ENCODE measurements at regions not wholly inside any gene's neighbourhood (a gene's known extent, or its start where the extent isn't known, plus 50 kb on each side); places are given as distances from the start of the nearest gene placed in this dataset.

- no peak for TF ChIP-seq TCF4 (CRISPR knock-in tag; IDR thresholded peaks at IDR 0.05; ENCODE audit: borderline replicate concordance)
- no peak for TF ChIP-seq ESRRG (CRISPR knock-in tag; IDR thresholded peaks at IDR 0.05)
- TF ChIP-seq PPARA (CRISPR knock-in tag; IDR thresholded peaks at IDR 0.05; ENCODE audit: borderline replicate concordance), result no peak
- no peak for TF ChIP-seq TOX (CRISPR knock-in tag; IDR thresholded peaks at IDR 0.05; ENCODE audit: borderline replicate concordance)
- no peak for ATAC-seq
Observed at GRCh38 chr1:232517204-232517603, 112.7 kb downstream of the SIPA1L2 start.

- TF ChIP-seq CSDC2 (CRISPR knock-in tag; IDR thresholded peaks at IDR 0.05) (no peak), SNAI2 (CRISPR knock-in tag; IDR thresholded peaks at IDR 0.05) (no peak), RARB (CRISPR knock-in tag; IDR thresholded peaks at IDR 0.05) (no peak), OSR1 (CRISPR knock-in tag; IDR thresholded peaks at IDR 0.05) (no peak), PPARA (CRISPR knock-in tag; IDR thresholded peaks at IDR 0.05; ENCODE audit: borderline replicate concordance) (no peak), TOX (CRISPR knock-in tag; IDR thresholded peaks at IDR 0.05; ENCODE audit: borderline replicate concordance) (no peak), PATZ1 (CRISPR knock-in tag; IDR thresholded peaks at IDR 0.05; ENCODE audit: borderline replicate concordance) (no peak), ESRRG (CRISPR knock-in tag; IDR thresholded peaks at IDR 0.05) (no peak), TCF4 (CRISPR knock-in tag; IDR thresholded peaks at IDR 0.05; ENCODE audit: borderline replicate concordance) (no peak), ZNF8 (CRISPR knock-in tag; IDR thresholded peaks at IDR 0.05) (no peak), POU6F1 (CRISPR knock-in tag; IDR thresholded peaks at IDR 0.05; ENCODE audit: borderline replicate concordance, low read depth) (no peak), ARNTL (CRISPR knock-in tag; IDR thresholded peaks at IDR 0.05; ENCODE audit: borderline replicate concordance, low read depth) (no peak), ZFP3 (CRISPR knock-in tag; IDR thresholded peaks at IDR 0.05) (no peak)
- no peak for ATAC-seq
Observed at GRCh38 chr1:232515706-232516105, 114.2 kb downstream of the SIPA1L2 start.

GRCh38 chr1:232512712-232513111 lies 117.2 kb downstream of the SIPA1L2 start:
- TF ChIP-seq ZNF565 (CRISPR knock-in tag; conservative IDR thresholded peaks at IDR 0.05; ENCODE audit: low read depth) (no peak), BACH2 (CRISPR knock-in tag; IDR thresholded peaks at IDR 0.05; ENCODE audit: borderline replicate concordance) (no peak), OSR1 (CRISPR knock-in tag; IDR thresholded peaks at IDR 0.05) (no peak), ISL1 (CRISPR knock-in tag; IDR thresholded peaks at IDR 0.05) (no peak), TCF4 (CRISPR knock-in tag; IDR thresholded peaks at IDR 0.05; ENCODE audit: borderline replicate concordance) (no peak), TOX (CRISPR knock-in tag; IDR thresholded peaks at IDR 0.05; ENCODE audit: borderline replicate concordance) (no peak), ZNF8 (CRISPR knock-in tag; IDR thresholded peaks at IDR 0.05) (no peak), ESRRG (CRISPR knock-in tag; IDR thresholded peaks at IDR 0.05) (no peak), ARNTL (CRISPR knock-in tag; IDR thresholded peaks at IDR 0.05; ENCODE audit: borderline replicate concordance, low read depth) (no peak), POU6F1 (CRISPR knock-in tag; IDR thresholded peaks at IDR 0.05; ENCODE audit: borderline replicate concordance, low read depth) (no peak), CSRNP3 (CRISPR knock-in tag; IDR thresholded peaks at IDR 0.05) (no peak), ZNF70 (CRISPR knock-in tag; IDR thresholded peaks at IDR 0.05) (no peak), PATZ1 (CRISPR knock-in tag; IDR thresholded peaks at IDR 0.05; ENCODE audit: borderline replicate concordance) (no peak), CSDC2 (CRISPR knock-in tag; IDR thresholded peaks at IDR 0.05) (no peak), ZC3H10 (CRISPR knock-in tag; IDR thresholded peaks at IDR 0.05) (no peak), RARB (CRISPR knock-in tag; IDR thresholded peaks at IDR 0.05) (no peak), GLIS3 (CRISPR knock-in tag; IDR thresholded peaks at IDR 0.05) (no peak), CREB5 (CRISPR knock-in tag; IDR thresholded peaks at IDR 0.05; ENCODE audit: low read depth) (no peak)

More at GRCh38 chr1:232512712-232513111, 117.2 kb downstream of the SIPA1L2 start:
- ATAC-seq, result no peak
